ENCODE measurements at regions not wholly inside any gene's neighbourhood (a gene's known extent, or its start where the extent isn't known, plus 50 kb on each side); places are given as distances from the start of the nearest gene placed in this dataset.
"Not testable (repeated sequence)": the region's sequence is repeated elsewhere in the genome, so short reads cannot be mapped to it uniquely, and the experiment has no call there.

DNA sequence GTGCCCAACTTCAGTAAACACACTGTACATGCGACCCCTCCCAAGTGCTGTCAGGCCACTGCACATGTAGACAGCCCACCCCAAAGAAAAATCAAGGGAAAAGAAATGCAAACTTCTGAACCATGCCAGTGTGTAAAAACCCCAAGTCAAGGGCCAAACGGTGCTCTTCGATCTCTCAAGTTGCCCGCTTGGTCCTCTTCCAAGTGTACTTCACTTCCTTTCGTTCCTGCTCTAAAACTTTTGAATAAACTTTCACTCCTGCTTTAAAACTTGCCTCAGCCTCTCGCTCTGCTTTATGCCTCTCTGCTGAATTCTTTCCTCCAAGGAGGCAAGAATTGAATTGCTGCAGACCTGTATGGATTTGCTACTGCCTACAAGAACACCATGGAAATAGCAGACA lies 600.7 kb downstream of the KCTD12 start:
- TF ChIP-seq CTCF (IDR thresholded peaks at IDR 0.05) = no peak

DNA sequence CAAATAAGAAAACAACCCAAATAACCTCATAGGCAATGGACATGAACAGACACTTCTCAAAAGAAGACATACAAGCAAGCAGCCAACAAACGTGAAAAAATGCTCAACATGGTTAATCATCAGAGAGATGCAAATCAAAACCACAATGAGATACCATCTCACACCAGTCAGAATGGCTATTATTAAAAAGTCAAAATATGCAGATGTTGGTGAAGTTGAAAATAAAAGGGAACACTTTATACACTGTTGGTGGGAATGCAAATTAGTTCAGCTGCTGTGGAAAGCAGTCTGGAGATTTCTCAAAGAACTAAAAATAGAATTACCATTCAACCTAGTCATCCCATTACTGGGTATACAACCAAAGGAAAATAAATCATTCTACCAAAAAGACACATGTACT lies 606.4 kb downstream of the KCTD12 start:
- H3K27me3 ChIP-seq; H3K4me1 ChIP-seq; H3K36me3 ChIP-seq; H3K4me3 ChIP-seq; DNase-seq (ENCODE audit: low spot score); H3K27ac ChIP-seq; H3K9me3 ChIP-seq: not testable (repeated sequence)

More for the DNA sequence above, 600.7 kb downstream of the KCTD12 start:
- Histone ChIP-seq H3K27me3 (no peaks in the 10 kb centered on the region), H3K4me1 (peaks cover 0 to 6% of the 10 kb centered on the region in 2 donors), H3K4me3 (no peak overlapping the region), H3K27ac (no peak overlapping the region), H3K36me3 (no peaks in the 10 kb centered on the region), H3K9me3 (no peaks in the 10 kb centered on the region)
- DNase-seq (ENCODE audit: low spot score) = no peak

DNA sequence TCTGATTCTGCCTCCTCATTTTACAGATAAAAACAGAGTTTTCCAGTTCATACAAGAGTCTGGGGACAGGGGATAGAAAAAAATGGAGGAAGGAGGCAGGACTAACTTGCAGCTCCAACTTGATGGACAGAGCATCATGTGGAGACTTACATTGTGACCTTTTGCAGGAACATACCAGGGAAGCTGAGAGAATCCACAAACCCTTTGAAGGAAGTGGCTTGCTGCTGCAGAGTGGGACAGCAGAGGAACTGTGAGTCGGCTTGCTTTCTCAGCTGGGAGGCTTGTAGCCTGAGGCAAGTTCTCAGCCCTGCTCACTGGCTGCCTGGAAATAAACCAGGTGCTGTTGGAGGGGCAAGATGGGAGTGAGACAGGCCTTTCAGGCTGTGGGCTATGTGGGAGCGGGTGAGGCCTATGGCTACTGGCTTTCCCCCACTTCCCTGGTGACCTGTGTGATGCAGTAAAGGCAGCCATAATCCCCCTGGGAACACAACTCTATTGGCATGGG lies 614.4 kb downstream of the KCTD12 start:
- Histone ChIP-seq H3K36me3 (no peaks in the 10 kb centered on the region), H3K4me3 (no peak overlapping the region), H3K4me1 (no peaks in the 10 kb centered on the region), H3K27ac (no peak overlapping the region), H3K27me3 (no peaks in the 10 kb centered on the region), H3K9me3 (no peaks in the 10 kb centered on the region)
- no peak for DNase-seq (ENCODE audit: low spot score)
- no peak for TF ChIP-seq CTCF (IDR thresholded peaks at IDR 0.05)

- H3K9me3 ChIP-seq; H3K27ac ChIP-seq; H3K27me3 ChIP-seq; DNase-seq (ENCODE audit: low spot score); H3K36me3 ChIP-seq; H3K4me1 ChIP-seq; H3K4me3 ChIP-seq: not testable (repeated sequence)
These were observed 617.9 kb downstream of the KCTD12 start for GRCh38 chr13:76268307-76268706.

DNA sequence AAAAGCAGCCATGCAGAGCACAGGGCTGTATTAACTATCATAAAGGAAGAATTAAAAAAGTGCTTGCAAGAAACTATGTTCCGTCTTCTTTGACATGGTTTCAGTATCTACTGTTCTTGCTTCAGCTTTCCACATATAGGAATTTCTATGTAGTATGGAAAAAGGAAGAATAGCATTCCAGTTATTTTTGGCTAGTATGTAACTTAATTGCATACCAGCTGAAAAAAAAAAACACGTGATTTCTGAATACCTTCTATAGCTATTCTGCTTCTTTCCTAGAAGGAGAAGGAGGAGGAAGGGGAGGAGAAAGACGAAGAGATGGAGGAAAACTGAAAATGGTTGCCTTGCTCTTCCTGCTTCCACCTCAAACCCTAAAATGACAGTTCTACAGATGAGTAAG lies 619.0 kb downstream of the KCTD12 start:
- no peaks in the 10 kb centered on the region for H3K36me3 ChIP-seq
- no peak for TF ChIP-seq CTCF (IDR thresholded peaks at IDR 0.05)
- H3K4me3 ChIP-seq = no peak overlapping the region
- no peaks in the 10 kb centered on the region for H3K9me3 ChIP-seq
- H3K4me1 ChIP-seq = no peaks in the 10 kb centered on the region
- no peak overlapping the region for H3K27ac ChIP-seq
- no peak for DNase-seq (ENCODE audit: low spot score)
- no peaks in the 10 kb centered on the region for H3K27me3 ChIP-seq

DNA sequence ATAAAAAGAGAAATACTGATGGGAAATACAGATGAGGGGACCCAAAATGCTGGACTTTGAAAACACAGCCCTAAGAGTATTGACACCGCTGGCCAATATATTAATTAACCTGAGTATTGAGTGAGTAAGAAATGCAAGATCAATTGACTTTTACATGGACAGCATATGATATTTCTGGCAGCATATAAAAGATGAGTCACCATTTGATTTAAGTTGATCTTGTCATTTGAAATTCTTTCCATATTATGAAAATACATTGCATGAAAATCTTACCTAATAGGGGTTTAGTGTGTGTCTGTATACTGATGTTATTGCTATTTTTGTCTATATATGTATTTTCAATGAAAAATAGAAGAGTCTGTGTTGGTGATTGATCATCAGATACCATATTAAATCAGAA lies 619.6 kb downstream of the KCTD12 start:
- TF ChIP-seq CTCF (IDR thresholded peaks at IDR 0.05) = no peak
- DNase-seq (ENCODE audit: low spot score) = no peak
- Histone ChIP-seq H3K9me3 (no peaks in the 10 kb centered on the region), H3K4me1 (no peaks in the 10 kb centered on the region), H3K36me3 (no peaks in the 10 kb centered on the region), H3K27me3 (no peaks in the 10 kb centered on the region), H3K27ac (no peak overlapping the region), H3K4me3 (no peak overlapping the region)

DNA sequence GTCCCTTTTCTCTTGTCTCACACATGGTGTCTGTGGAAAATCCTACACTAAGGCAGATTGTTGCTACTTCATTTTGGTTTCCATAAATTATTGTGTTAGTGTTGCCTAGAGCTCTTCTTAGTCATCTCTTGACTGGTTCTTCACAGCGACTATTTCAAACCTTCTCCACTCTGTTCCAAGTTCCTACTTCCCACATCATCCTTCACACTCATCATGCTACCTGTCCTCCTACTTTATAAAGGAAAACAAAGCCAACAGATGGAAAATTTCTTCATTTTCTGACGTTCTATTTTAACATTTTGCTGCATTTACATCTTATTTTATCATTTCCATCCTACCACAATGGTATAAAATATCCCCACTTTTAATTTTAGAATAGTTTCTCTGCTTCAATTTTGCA lies 614.1 kb downstream of the LMO7 start:
- no peaks in the 10 kb centered on the region for H3K4me1 ChIP-seq
- no peak overlapping the region for H3K27ac ChIP-seq
- no peaks in the 10 kb centered on the region for H3K36me3 ChIP-seq
- no peak for TF ChIP-seq CTCF (IDR thresholded peaks at IDR 0.05)
- no peaks in the 10 kb centered on the region for H3K27me3 ChIP-seq
- H3K4me3 ChIP-seq = no peak overlapping the region
- H3K9me3 ChIP-seq = no peaks in the 10 kb centered on the region
- DNase-seq (ENCODE audit: low spot score) = no peak

All from right atrium auricular region (tissue), 2 donors.